ENCODE measurements at regions not wholly inside any gene's neighbourhood (a gene's known extent, or its start where the extent isn't known, plus 50 kb on each side); places are given as distances from the start of the nearest gene placed in this dataset.

- Histone ChIP-seq H3K4me3 (replicated peaks in 1 of 3; ENCODE audit: insufficient read depth in 1 of 3, low read depth in 1 of 3, low read length in 3 of 3) (no peak overlapping the region), H3K9ac (replicated peaks; ENCODE audit: extremely low read depth, insufficient read depth, low read length) (no peak overlapping the region), H3K36me3 (ENCODE audit: control insufficient read depth in 2 of 2, extremely low read depth in 1 of 2, insufficient read depth in 2 of 2, low read length in 2 of 2) (no peaks in the 10 kb centered on the region), H3K27ac (ENCODE audit: insufficient read depth, low read depth, low read length) (no peak overlapping the region), H3K27me3 (ENCODE audit: control insufficient read depth in 2 of 2, insufficient read depth in 2 of 2, low read length in 2 of 2) (no peaks in the 10 kb centered on the region), H3K9me1 (replicated peaks; ENCODE audit: control insufficient read depth, extremely low read depth, insufficient read depth, low read length) (no peaks in the 10 kb centered on the region), H3K4me1 (ENCODE audit: control insufficient read depth, extremely low read depth, insufficient read depth, low read length) (no peaks in the 10 kb centered on the region), H3K79me2 (ENCODE audit: control insufficient read depth, insufficient read depth, low read length) (no peaks in the 10 kb centered on the region), H4K20me1 (replicated peaks; ENCODE audit: control insufficient read depth, extremely low read depth, insufficient read depth, low read length) (no peaks in the 10 kb centered on the region), H3K9me3 (replicated peaks; ENCODE audit: control insufficient read depth, insufficient read depth, low read length) (no peaks in the 10 kb centered on the region), H3K4me2 (ENCODE audit: insufficient read depth, low read length) (no peak overlapping the region), H2AFZ (ENCODE audit: low read depth, low read length) (no peak overlapping the region)
- POLR2A ChIA-PET = no interaction called here
- BruUV-seq (replicated peaks) = no TSS peak
- DNase-seq (ENCODE audit: low read depth, low spot score) (no peak), FAIRE-seq (no peak)
- CTCF ChIA-PET = no interaction called here
- no peak for TF ChIP-seq MYC (IDR thresholded peaks at IDR 0.05; ENCODE audit: low read depth, low read length)
- no peak for TF ChIP-seq GATA2 (IDR thresholded peaks at IDR 0.05; ENCODE audit: insufficient read depth, insufficient read length, low read depth, low read length)
- no peak for TF ChIP-seq POLR2AphosphoS5 (IDR thresholded peaks at IDR 0.05; ENCODE audit: insufficient read depth, low read depth, low read length)
- TF ChIP-seq CTCF (IDR thresholded peaks at IDR 0.05; ENCODE audit: extremely low read depth in 1 of 2, insufficient read depth in 1 of 2, low read depth in 1 of 2, low read length in 2 of 2) = no peak
- no peak for TF ChIP-seq EZH2 (IDR thresholded peaks at IDR 0.05; ENCODE audit: borderline replicate concordance, low read depth, low read length, severe bottlenecking)
- no peak for TF ChIP-seq POLR2A (IDR thresholded peaks at IDR 0.05; ENCODE audit: low read depth, low read length)
- no peak for TF ChIP-seq MAX (IDR thresholded peaks at IDR 0.05; ENCODE audit: insufficient read depth, insufficient read length)
- no peak for TF ChIP-seq JUN (IDR thresholded peaks at IDR 0.05; ENCODE audit: borderline replicate concordance, insufficient read depth, insufficient read length, low read depth)
- no peak for TF ChIP-seq FOS (IDR thresholded peaks at IDR 0.05; ENCODE audit: borderline replicate concordance, insufficient read depth, low read length)
- intact Hi-C loops (cut with micrococcal nuclease) (no loop called here), dilution Hi-C loops (cut with MboI; ENCODE audit: extremely low pct_ligation_motif_present, low sequenced_read_pairs) (no loop called here)
These were observed 54.6 kb upstream of the RNF32 start for GRCh38 chr7:156585926-156586325.
